GM23338 (cell line): ENCODE measurements at regions not wholly inside any gene's neighbourhood (a gene's known extent, or its start where the extent isn't known, plus 50 kb on each side); places are given as distances from the start of the nearest gene placed in this dataset.

Experiments
- CREB1 ChIP-seq: fragments of 250-450 bp; sonication (Bioruptor Pico); IDR thresholded peaks from 2 replicates; pipeline ENCODE4 v1.5.0; 2020; ENCODE audit warnings: low read depth, mild to moderate bottlenecking, moderate library complexity
- CTCF ChIP-seq, 2 experiments: fragments of 200-600 bp in 1 of 2; sonication (generic) in 1 of 2; conservative IDR thresholded peaks; 2 replicates each; pipeline versions ENCODE4 v1.5.1 to v1.6.1; 2016 to 2017; ENCODE audit warnings: antibody characterized with exemption in 2 of 2, low read depth in 2 of 2, mild to moderate bottlenecking in 2 of 2, moderate library complexity in 1 of 2
- EZH2 ChIP-seq: fragments of 200-600 bp; sonication (generic); IDR thresholded peaks from one replicate; pipeline ENCODE4 v1.8.0; 2017; ENCODE audit warnings: antibody characterized with exemption, mild to moderate bottlenecking, low read depth; ENCODE audit not compliant: unreplicated experiment
- EZH2phosphoT487 ChIP-seq: fragments of 200-600 bp; sonication (generic); IDR thresholded peaks from one replicate; pipeline ENCODE4 v1.8.1; 2018; ENCODE audit warnings: antibody characterized with exemption; ENCODE audit not compliant: unreplicated experiment
- JUNB ChIP-seq: IDR thresholded peaks from one replicate; pipeline ENCODE4 v1.6.1; 2016; ENCODE audit warnings: antibody characterized with exemption; ENCODE audit not compliant: unreplicated experiment
- NANOG ChIP-seq: IDR thresholded peaks from 2 replicates; pipeline ENCODE4 v1.6.1; 2016; ENCODE audit warnings: antibody characterized with exemption, borderline replicate concordance
- POLR2AphosphoS5 ChIP-seq: IDR thresholded peaks from 2 replicates; pipeline ENCODE4 v1.6.1; 2016; ENCODE audit warnings: antibody characterized with exemption, low read depth
- REST ChIP-seq: IDR thresholded peaks from one replicate; pipeline ENCODE4 v1.6.1; 2018; ENCODE audit warnings: antibody characterized with exemption; ENCODE audit not compliant: unreplicated experiment
- ZNF114 ChIP-seq: fragments of 250-450 bp; sonication (Bioruptor Pico); IDR thresholded peaks from 2 replicates; pipeline ENCODE4 v1.5.0; 2020; ENCODE audit warnings: mild to moderate bottlenecking, moderate library complexity

- no peak for TF ChIP-seq POLR2AphosphoS5
- TF ChIP-seq CTCF (conservative IDR thresholded peaks at IDR 0.05; ENCODE audit: low read depth in 2 of 2): no peak
- no peak for TF ChIP-seq EZH2
- no peak for TF ChIP-seq REST
- TF ChIP-seq EZH2phosphoT487: no peak
- no peak for TF ChIP-seq ZNF114 (CRISPR knock-in tag)
- no peak for TF ChIP-seq JUNB
- no peak for TF ChIP-seq NANOG
- TF ChIP-seq CREB1 (CRISPR knock-in tag): no peak
Measured at GRCh38 chr3:153601374-153601853, 439.4 kb downstream of the RAP2B start.
